Endothelial cell of umbilical vein (primary cell): ENCODE measurements at regions not wholly inside any gene's neighbourhood (a gene's known extent, or its start where the extent isn't known, plus 50 kb on each side); places are given as distances from the start of the nearest gene placed in this dataset.

Source experiments
- BruUV-seq: library from RNA; stranded (reverse); fragments of 400-500 nt; replicated peaks from 2 replicates; lab custom pipeline; 2021; lab: Mats Ljungman, UMichigan
- CTCF ChIA-PET: fragments of 300-600, 350-600 bp; sonication (Branson Sonifier 250); formaldehyde crosslinking; loops from one replicate; lab custom pipeline; 2021; ENCODE audit warnings: antibody characterized with exemption, inconsistent platforms; lab: Charles Lee
- POLR2A ChIA-PET: fragments of 300-600, 350-600 bp; sonication (Branson Sonifier 250); formaldehyde crosslinking; loops from one replicate; lab custom pipeline; 2021; ENCODE audit warnings: antibody characterized with exemption, inconsistent platforms; lab: Charles Lee
- DNase-seq: peaks from one replicate; pipeline ENCODE4 v3.0.0-alpha.2; 2011; ENCODE audit warnings: low read depth, low spot score
- FAIRE-seq: peaks from 2 replicates; lab custom pipeline; 2011; peaks lifted over from hg19 to GRCh38; lab: Jason Lieb, UNC
- H2AFZ ChIP-seq: 2 replicates; pipeline ENCODE4 v1.6.0; 2012; ENCODE audit warnings: low read depth, low read length, control low read depth, inconsistent platforms
- H3K27ac ChIP-seq: 2 replicates; pipeline ENCODE4 v1.5.1; 2011; ENCODE audit warnings: low read depth, mild to moderate bottlenecking, control low read depth, low read length, moderate library complexity; ENCODE audit not compliant: insufficient read depth
- H3K27me3 ChIP-seq, 2 experiments: 2 replicates each; pipeline versions ENCODE4 v1.6.0 to v1.6.1; 2011; ENCODE audit warnings: low read length in 2 of 2, mixed read lengths in 1 of 2; ENCODE audit not compliant: control insufficient read depth in 2 of 2, insufficient read depth in 2 of 2
- H3K36me3 ChIP-seq, 2 experiments: 2 replicates in 1 of 2; 3 replicates in 1 of 2; pipeline ENCODE4 v1.5.1; 2011; ENCODE audit warnings: low read length in 2 of 2, mild to moderate bottlenecking in 1 of 2, moderate library complexity in 1 of 2; ENCODE audit not compliant: control insufficient read depth in 2 of 2, insufficient read depth in 2 of 2; ENCODE audit errors: extremely low read depth in 1 of 2
- H3K4me1 ChIP-seq: 3 replicates; pipeline ENCODE4 v1.5.1; 2011; ENCODE audit warnings: mild to moderate bottlenecking, low read length; ENCODE audit not compliant: control insufficient read depth, insufficient read depth; ENCODE audit errors: extremely low read depth
- H3K4me2 ChIP-seq: 2 replicates; pipeline ENCODE4 v1.6.1; 2011; ENCODE audit warnings: low read length, control low read depth, mixed read lengths; ENCODE audit not compliant: insufficient read depth
- H3K4me3 ChIP-seq, 3 experiments: fragments of 200-600 bp in 1 of 3; sonication (generic), shearing (Covaris generic) in 1 of 3; replicated peaks in 1 of 3; 2 replicates each; pipeline ENCODE4 v1.5.1; 2011 to 2016; ENCODE audit warnings: control low read depth in 3 of 3, low read length in 3 of 3, mild to moderate bottlenecking in 2 of 3, inconsistent platforms in 1 of 3, low read depth in 1 of 3, moderate library complexity in 1 of 3; ENCODE audit not compliant: insufficient read depth in 1 of 3
- H3K79me2 ChIP-seq: 2 replicates; pipeline ENCODE4 v1.6.0; 2012; ENCODE audit warnings: low read length, inconsistent platforms; ENCODE audit not compliant: control insufficient read depth, insufficient read depth
- H3K9ac ChIP-seq: replicated peaks from 2 replicates; pipeline ENCODE3; 2011; ENCODE audit warnings: low read length, control low read depth; ENCODE audit not compliant: insufficient read depth; ENCODE audit errors: extremely low read depth
- H3K9me1 ChIP-seq: replicated peaks from 3 replicates; pipeline ENCODE4 v1.6.0; 2011; ENCODE audit warnings: mild to moderate bottlenecking, low read length; ENCODE audit not compliant: control insufficient read depth, insufficient read depth; ENCODE audit errors: extremely low read depth
- H3K9me3 ChIP-seq: replicated peaks from 2 replicates; pipeline ENCODE4 v1.5.1; 2012; ENCODE audit warnings: low read length, inconsistent platforms; ENCODE audit not compliant: control insufficient read depth, insufficient read depth
- H4K20me1 ChIP-seq: replicated peaks from 2 replicates; pipeline ENCODE3; 2011; ENCODE audit warnings: mild to moderate bottlenecking, low read length; ENCODE audit not compliant: control insufficient read depth, insufficient read depth; ENCODE audit errors: extremely low read depth
- EZH2 ChIP-seq: IDR thresholded peaks from 2 replicates; pipeline ENCODE4 v1.6.1; 2012; ENCODE audit warnings: borderline replicate concordance, low read depth, mild to moderate bottlenecking, moderate library complexity, low read length, inconsistent platforms; ENCODE audit not compliant: severe bottlenecking
- FOS ChIP-seq: IDR thresholded peaks from 2 replicates; pipeline ENCODE4 v1.6.1; 2011; ENCODE audit warnings: mild to moderate bottlenecking, low read length, moderate library complexity, borderline replicate concordance; ENCODE audit not compliant: insufficient read depth
- GATA2 ChIP-seq: IDR thresholded peaks from 2 replicates; pipeline ENCODE4 v1.7.0; 2011; ENCODE audit warnings: low read depth, mild to moderate bottlenecking, moderate library complexity, mixed read lengths, low read length; ENCODE audit not compliant: insufficient read length, insufficient read depth
- MAX ChIP-seq: IDR thresholded peaks from 2 replicates; pipeline ENCODE4 v1.6.1; 2011; ENCODE audit not compliant: insufficient read depth, insufficient read length
- MYC ChIP-seq: IDR thresholded peaks from one replicate; pipeline ENCODE4 v1.6.1; 2011; ENCODE audit warnings: mild to moderate bottlenecking, low read depth, low read length
- POLR2A ChIP-seq: IDR thresholded peaks from 2 replicates; pipeline ENCODE4 v1.6.1; 2012; ENCODE audit warnings: low read depth, mild to moderate bottlenecking, control low read depth, low read length
- dilution Hi-C: fragments of 300-500 bp; cut with MboI; formaldehyde crosslinking; loops from one replicate; pipeline ENCODE4 v1.15.0; 2019; ENCODE audit warnings: low sequenced_read_pairs; ENCODE audit not compliant: extremely low pct_ligation_motif_present
- intact Hi-C: fragments of 100-400 bp; cut with micrococcal nuclease; formaldehyde crosslinking; loops from one replicate; pipeline ENCODE4 v1.10.0; 2022
- TF ChIP-seq, protein P1 (sequence below), 2 donors: IDR thresholded peaks; 1 replicate in 1 of 2; 2 replicates in 1 of 2; pipeline ENCODE4 v1.5.1; 2011; ENCODE audit warnings: low read length in 2 of 2, mild to moderate bottlenecking in 2 of 2, moderate library complexity in 2 of 2, control low read depth in 1 of 2, inconsistent platforms in 1 of 2, low read depth in 1 of 2; ENCODE audit not compliant: insufficient read depth in 1 of 2; ENCODE audit errors: extremely low read depth in 1 of 2

DNA sequence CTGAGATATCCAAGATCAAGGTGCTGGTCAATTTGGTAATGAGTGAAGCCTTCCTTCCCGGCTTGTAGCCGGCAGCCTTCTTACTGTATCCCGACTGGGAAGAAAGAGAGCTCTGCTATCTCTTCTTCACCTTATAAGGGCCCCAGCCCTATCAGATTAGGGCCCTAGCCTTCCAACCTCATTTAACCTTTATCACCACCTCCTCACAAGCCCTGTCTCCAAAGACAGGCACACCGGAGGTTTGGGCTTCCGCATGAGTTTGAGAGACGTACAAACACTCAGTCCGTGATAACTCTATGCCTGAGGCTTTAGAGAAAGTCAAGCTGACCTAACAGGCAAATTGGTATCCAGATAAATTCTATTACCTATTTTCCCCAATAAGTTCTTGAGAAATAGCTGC lies 243.9 kb downstream of the OPA1 start:
- dilution Hi-C loops: no loop called here
- Histone ChIP-seq H3K4me1 (no peaks in the 10 kb centered on the region), H3K9me1 (no peaks in the 10 kb centered on the region), H3K36me3 (no peaks in the 10 kb centered on the region), H3K4me2 (no peak overlapping the region), H3K27me3 (peaks cover 19 to 23% of the 10 kb centered on the region in 2 experiments), H3K9me3 (no peaks in the 10 kb centered on the region), H3K27ac (no peak overlapping the region), H3K79me2 (no peaks in the 10 kb centered on the region), H2AFZ (no peak overlapping the region), H4K20me1 (no peaks in the 10 kb centered on the region), H3K9ac (no peak overlapping the region), H3K4me3 (no peak overlapping the region)
- DNase-seq (no peak), FAIRE-seq (no peak)
- POLR2A ChIA-PET: interaction anchor here (0.8 kb wide), 1 partner anchor 305 kb away, joined by 3 read pairs; no protein-coding TSS in a partner anchor
- CTCF ChIA-PET: no interaction called here
- TF ChIP-seq GATA2 (no peak), POLR2A (no peak), FOS (no peak), MYC (no peak), MAX (no peak), EZH2 (no peak)
- TF ChIP-seq, protein P1, sequence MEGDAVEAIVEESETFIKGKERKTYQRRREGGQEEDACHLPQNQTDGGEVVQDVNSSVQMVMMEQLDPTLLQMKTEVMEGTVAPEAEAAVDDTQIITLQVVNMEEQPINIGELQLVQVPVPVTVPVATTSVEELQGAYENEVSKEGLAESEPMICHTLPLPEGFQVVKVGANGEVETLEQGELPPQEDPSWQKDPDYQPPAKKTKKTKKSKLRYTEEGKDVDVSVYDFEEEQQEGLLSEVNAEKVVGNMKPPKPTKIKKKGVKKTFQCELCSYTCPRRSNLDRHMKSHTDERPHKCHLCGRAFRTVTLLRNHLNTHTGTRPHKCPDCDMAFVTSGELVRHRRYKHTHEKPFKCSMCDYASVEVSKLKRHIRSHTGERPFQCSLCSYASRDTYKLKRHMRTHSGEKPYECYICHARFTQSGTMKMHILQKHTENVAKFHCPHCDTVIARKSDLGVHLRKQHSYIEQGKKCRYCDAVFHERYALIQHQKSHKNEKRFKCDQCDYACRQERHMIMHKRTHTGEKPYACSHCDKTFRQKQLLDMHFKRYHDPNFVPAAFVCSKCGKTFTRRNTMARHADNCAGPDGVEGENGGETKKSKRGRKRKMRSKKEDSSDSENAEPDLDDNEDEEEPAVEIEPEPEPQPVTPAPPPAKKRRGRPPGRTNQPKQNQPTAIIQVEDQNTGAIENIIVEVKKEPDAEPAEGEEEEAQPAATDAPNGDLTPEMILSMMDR (IDR thresholded peaks at IDR 0.05; ENCODE audit: extremely low read depth in 1 of 2, insufficient read depth in 1 of 2, low read depth in 1 of 2, low read length in 2 of 2): no peak
- no TSS peak for BruUV-seq
- intact Hi-C loops: no loop called here
